HG02642 (cell line): ENCODE measurements at regions not wholly inside any gene's neighbourhood (a gene's known extent, or its start where the extent isn't known, plus 50 kb on each side); places are given as distances from the start of the nearest gene placed in this dataset.

Experiments
- ATAC-seq: cut with Tn5 transposase; IDR thresholded peaks from one replicate; pipeline ENCODE4 v1.9.1; 2021; ENCODE audit warnings: mild to moderate bottlenecking; ENCODE audit not compliant: unreplicated experiment, poor library complexity

DNA sequence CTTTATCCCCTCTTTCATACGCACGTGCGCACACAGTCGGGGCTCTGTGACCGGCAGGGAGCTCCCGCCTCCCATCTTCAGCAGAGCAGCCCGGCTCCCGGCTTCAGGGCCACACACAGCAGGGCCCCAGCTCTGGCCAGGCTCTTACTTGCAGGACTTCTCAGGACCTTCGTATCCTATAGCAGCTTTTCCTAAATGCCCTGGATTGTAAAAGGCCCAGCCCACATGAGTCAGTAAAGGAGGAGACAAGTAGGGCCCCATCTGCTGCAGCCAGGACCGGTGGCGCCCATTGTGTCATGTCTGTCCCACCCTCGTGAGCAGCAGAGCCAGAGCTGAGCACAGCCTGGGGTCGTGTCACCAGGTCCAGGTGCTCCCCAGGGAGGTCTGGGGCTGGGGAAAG is 107.6 kb upstream of the VSTM2B start:
- ATAC-seq, result no peak

DNA sequence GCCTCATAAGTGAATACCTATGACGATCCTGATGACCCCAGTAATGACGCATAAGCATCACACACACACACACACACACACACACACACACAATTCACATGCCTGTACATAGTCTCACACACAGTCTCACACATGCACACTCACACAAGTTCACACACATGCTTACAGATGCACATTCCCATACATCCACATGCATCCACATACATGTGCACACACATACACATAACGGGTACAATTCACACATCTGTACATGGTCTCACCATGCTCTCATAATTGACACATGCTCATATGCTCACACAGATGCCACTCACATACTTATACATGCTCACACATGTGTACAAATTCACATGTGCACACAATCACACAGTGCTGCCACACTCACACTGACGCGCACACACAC is 105.7 kb upstream of the VSTM2B start:
- ATAC-seq, result no peak

DNA sequence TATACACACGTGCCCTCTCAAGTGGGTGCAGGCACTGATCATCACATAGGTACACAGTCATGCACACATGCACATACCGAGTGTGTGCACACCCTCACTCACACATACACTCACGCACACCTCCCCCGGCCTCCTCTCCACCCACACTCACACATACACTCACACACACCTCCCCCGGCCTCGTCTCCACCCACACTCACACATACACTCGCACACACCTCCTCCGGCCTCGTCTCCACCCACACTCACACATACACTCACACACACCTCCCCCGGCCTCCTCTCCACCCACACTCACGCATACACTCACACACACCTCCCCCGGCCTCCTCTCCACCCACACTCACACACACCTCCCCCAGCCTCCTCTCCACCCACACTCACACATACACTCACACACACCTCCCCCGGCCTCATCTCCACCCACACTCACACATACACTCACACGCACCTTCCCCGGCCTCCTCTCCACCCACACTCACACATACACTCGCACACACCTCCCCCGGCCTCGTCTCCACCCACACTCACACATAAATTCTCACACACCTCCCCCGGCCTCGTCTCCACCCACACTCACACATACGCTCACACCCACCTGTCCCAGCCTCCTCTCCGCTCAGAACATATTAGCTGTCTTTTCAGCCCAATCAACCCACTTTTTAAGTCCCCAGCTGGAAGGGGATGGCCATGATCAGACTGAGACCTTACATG is 105.2 kb upstream of the VSTM2B start:
- no peak for ATAC-seq

DNA sequence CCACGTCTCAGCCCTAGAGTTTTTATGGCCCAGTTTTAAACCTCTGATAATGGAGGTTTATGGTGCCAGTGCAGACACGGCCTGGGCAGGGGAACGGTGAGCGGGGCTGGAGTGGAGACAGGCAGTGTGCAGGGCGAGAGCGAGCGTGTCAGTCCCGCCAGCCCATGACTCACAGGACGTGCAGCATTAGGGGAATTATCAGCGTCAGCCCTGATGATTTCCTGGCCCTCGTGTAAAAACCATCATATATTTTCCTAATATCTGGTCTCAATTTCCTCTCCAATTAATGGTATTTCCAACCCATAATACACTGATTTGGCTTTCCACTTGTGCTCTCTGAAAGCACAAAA is 104.6 kb upstream of the VSTM2B start:
- ATAC-seq, result no peak

DNA sequence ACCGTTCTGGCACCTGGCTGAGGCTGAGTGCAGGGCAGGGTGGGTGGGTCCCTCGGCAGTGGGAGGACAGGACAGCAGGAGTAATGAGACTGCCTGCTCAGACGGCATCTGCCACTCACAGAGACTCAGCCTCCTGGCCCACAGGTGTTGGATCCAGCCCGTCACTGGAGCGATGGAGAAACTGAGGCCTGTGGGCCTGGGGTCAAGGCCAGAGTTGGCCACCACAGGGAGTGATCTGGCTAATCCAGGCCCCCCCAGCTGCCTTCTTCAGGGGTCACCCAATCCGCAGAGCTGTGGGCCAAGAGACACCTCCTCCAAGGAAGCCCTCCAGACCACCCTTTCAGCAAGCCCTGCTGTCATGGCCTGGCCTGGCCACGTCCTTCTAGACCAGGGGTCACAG is 103.7 kb upstream of the VSTM2B start:
- no peak for ATAC-seq

DNA sequence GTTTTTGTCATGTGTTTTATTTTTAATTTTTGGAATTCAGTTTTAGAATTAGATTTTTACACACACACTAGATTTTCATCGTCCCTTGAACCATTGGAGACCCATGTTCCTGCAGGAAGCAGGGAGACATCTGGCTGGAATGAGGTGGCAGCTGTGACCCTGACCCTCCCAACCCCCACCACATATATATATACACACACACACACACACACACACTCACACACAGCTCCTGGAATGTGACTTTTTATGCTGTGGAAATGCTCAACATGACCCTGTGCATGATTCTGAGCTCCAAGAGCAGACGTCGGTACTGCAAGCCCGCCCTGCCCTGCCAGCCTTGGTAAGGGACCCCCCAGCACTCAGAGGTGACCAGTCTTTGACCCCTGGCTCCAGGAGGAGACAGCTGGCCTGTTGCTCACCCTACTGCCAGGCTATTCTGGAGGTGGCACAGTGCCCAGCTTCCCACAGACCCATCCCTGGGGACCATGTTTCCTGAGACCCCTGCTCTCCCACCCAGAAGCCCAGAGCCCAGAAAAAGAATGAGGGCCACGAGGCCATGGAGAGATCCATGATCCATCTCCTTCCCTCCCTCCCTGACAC is 103.2 kb upstream of the VSTM2B start:
- ATAC-seq, result no peak

DNA sequence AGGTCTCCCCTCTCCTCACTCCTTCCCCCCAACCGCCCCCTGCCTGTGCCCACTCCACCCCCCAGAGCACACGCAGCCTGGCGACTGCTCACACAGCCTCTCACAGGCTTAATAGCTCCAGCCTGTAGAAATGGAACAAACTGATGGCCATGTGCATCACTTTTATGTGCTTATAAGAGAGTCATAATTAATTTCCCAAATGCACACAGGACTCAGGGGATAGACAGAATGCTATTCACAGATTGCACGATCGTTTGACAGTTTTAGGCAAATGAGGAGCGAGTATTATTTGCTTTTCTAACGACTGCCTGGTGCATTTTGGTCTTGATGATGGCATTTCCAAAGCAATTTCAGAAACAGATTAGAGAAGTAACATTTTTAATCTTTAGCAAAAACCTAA is 97.7 kb upstream of the VSTM2B start:
- no peak for ATAC-seq

DNA sequence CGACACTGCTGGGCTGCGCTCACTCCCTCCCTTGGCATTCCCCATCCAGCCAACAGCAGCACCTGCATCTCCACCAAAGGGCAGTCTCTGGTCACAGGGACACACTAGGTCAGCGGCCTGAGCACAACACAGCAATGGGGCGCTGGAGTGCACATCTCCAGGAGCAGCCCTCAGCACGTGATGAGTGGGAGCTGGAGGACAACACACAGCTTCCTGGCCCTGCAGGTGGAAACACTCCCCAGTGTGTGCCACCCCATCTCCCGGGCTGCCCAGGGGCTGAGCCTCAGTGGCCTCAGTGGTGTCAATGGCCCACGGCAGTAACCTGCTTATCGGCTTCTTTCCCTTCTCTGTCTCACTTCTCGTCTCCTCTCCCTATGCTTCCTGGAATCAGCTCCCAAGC is 96.8 kb upstream of the VSTM2B start:
- ATAC-seq, result no peak

DNA sequence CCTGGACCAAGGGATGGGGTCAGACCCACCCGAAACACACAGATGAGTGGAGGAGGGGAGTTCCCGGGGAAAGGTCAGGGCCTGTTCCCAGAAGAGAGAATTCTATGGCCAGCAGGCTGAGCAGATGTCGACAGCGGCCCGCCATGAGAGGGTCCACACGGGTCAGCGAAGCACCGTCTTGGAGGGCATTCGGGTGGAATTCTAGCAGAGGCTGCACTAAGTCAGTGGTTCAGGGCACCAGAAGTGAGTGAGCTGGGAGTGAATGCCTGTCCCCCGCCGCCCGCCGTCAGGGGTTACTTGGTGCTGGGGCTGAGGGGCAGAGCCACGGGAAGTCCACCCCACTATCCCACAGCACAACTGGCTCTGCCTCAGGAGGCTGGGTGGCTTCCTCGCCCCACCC is 96.2 kb upstream of the VSTM2B start:
- ATAC-seq, result no peak

DNA sequence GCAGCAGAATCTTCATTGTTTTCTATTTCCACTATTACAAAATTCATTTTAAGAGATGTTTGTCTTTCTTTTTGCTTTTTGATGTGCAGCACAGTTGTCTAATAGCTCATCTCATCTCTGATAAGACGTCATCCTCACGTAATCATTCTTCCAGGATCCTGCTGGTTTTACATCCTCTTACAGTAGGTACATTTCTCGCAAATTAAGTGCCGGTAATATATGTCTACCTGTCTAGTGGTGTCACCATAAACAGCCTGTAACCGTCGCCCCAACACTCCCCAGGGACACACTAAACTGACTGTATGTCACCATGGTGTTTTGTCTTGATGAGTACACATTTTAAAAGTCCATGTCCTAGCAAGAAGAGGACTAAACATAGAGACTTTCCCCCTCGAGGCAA is 94.5 kb upstream of the VSTM2B start:
- no peak for ATAC-seq

DNA sequence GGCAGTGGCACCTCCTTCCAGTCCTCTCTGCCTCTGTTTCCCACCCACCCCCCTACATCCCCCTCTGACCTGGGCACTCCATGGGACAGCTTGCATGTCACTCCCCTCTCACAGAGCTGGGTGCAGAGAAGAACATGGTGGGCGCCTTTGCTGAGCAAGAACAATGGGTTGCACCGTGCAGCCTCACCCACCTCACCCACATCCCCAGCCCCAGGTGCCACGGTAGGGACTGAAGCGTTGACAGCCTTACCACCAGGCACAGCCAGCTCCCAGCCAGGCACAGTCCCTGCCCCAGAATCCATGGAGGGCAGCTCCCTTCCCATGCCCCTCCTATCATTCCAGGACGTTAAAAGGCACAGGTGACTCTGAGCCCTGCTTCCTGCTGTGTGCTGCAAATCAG is 93.1 kb upstream of the VSTM2B start:
- no peak for ATAC-seq

DNA sequence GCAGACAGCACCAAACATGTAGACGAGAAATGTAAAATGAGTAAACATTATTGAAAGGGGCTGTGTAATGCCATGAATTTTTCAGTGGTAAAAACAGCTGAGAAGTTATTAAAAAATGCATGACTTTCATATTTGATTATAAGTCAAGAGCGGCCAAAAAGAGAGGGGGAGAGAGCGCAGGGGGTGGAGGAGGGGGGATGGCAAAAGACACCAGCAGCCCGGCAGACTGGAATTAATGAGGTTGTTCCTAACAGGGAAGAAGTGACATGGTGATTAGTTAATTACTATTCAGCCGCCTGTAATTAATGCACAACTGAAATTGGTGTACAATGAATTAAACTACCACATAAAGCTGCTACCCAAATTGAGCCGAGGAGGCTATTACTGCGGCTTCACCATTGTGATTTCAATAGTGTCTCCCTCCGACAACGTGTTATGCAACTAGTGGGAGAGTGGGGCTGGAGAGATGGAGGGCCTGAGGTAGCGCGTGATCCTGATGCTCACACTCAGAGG is 89.1 kb upstream of the VSTM2B start:
- no peak for ATAC-seq

DNA sequence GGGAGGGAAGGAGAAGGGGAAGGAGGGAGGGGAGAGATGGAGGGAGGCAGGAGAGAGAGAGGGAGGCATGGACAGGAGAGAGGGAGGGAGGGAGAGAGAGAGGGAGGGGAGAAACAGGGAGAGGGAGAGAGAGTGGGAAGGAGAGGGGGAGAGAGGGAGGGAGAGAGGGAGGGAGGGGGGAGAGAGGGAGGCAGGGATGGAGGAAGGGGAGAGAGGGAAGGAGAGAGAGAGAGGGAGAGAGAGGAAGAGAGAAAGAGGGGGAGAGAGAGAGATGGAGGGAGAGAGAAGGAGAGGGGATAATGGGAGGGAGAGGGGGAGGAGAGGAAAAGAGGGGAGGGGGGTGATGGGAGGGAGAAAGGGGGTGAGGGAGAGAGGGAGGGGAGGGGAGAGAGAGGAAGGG is 86.8 kb upstream of the VSTM2B start:
- ATAC-seq, result no peak

DNA sequence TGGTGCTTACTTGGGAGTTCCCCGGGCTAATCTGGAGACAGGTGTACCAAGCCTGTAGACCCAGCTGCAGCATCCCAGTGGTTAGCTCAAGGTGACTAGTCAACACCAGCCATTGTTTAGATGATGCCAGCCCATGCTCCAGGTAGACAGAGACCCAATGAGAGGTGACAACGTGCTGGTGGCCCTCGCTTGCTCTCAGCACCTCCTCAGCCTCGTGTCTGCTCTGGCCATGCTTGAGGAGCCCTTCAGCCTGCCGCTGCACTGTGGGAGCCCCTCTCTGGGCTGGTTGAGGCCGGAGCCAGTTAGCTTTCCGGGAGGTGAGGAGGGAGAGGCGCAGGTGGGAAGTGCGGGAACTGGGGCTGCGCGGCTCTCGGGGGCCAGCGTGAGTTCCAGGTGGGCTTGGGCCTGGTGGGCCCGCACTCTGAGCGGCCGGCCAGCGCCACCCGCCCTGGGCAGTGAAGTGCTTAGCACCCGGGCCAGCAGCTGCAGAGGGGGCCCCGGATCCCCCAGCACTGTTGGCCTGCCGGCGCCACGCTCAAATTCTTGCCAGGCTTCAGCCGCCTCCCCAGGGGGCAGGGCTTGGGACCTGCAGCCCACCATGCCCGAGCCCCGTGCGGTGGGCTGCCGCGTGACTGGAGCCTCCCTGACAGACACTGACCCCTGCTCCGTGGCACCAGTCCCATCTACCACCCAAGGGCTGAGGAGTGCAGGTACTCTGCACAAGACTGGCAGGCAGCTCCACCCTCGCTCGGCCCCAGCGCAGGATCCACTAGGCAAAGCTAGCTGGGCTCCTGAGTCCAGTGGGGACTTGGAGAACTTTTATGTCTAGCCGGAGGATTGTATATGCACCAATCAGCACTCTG is 85.9 kb upstream of the VSTM2B start:
- no peak for ATAC-seq

DNA sequence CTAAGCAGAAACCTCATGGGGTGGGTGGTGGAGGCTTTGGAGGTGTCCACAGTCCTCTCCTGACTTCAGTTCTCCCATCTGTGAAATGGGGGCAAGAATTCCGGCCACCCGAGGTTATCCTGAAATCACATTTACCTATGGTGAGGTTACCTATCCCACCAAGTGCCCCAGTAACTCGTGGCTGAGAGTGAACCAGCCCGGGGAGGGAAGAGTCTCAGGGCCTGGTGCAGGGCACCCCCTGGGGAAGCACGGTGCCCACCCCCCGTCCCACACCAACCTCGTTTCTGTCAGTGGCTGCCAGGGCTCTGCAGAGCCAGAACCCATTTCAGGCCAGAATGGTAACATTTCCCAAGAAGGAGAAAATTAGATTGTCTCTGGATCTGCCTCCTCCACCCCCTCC is 83.7 kb upstream of the VSTM2B start:
- no peak for ATAC-seq

DNA sequence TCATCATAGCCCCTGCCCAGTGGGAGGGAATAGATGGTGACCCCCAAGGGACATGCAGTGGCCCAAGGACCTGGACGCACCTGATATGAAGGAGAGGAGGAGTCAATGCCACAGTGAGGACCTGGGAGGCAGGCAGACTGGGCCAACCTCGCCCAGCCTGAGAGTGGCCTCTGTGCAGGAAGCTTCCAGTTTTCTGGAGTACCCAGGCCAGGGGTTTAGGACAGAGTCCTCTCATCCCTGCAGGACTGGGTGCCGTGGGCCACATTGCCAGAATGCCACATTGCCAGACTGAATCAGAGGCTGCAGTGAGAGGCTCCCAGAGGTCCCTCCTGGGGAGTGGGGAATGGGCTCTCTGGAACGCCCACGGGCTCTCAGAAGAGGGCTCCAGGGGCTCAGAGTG is 82.9 kb upstream of the VSTM2B start:
- ATAC-seq, result no peak

DNA sequence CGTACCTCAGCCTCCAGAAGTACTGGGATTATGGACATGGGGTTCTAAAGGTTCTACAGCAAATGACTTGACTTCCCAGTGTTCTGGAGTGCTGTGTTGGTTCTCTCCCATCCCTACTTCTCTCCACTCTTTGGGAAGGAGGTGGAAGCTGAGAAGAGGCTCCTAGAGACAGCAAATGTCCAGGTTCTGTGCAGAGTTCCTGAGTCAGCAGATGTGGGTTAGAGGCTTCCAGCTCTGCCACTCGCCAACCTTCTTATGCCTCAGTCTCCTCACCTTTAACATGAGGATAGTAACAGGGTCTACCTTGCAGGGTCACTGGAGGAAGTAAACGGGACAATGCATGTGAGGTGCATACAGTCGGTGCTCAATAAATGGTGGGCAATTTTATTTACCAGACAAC is 80.5 kb upstream of the VSTM2B start:
- no peak for ATAC-seq

DNA sequence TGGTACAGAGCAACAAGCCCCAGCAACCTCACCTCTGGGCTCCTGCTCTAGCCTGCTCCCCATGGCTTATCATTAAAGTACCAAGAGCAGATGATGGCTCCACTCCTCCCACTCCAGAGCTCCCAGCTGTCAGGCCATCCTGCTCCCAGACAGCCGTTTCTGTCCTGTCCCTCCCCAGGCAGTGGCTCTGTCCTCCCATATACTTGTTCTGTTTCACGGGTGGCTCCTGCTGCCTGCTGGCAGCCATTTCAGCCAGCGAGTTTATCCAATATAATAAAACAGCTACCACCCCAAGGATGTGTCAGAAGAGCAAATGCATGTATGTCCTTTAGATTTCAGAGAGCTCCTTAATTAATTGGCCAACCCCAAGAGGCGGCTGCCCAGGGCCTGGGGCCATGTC is 79.4 kb upstream of the VSTM2B start:
- no peak for ATAC-seq

DNA sequence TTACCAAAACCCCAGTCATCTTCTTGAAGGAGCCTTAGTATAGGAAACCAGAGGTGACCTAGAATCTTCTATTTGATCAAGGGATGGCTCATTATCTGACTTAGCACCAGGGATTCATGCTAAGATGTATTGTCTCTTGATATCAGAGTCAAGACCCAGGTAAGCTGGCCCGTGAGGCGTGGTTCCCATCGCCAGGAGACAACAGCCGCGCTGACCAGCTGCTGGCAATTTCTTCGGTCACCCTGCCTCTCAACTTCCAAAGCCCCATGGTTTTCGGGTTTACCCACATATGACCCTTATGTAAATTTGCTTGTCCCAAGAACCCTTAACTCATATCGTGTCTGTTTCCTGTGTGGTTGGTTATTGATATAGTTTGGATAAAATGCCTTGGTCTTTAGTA is 77.7 kb upstream of the VSTM2B start:
- no peak for ATAC-seq

DNA sequence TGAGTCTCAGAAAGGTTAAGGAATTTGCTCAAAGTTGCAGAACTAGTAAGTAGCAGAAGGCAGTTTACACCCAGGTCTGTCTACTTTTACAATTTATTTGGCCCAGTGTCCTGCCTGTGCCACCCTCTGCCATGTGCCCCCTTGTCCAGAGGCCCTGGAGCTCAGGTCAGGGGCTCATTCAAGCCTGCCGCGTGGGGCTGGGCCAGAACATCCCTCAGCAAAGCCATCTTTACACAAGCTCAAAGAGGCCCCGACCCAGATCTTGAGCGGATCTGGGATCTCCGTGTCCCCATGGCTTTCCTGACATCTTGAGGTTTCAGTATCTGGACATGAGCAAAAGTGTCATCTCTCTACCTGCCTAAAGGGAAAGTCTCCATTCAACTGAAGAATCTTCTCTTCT is 76.4 kb upstream of the VSTM2B start:
- ATAC-seq, result no peak

DNA sequence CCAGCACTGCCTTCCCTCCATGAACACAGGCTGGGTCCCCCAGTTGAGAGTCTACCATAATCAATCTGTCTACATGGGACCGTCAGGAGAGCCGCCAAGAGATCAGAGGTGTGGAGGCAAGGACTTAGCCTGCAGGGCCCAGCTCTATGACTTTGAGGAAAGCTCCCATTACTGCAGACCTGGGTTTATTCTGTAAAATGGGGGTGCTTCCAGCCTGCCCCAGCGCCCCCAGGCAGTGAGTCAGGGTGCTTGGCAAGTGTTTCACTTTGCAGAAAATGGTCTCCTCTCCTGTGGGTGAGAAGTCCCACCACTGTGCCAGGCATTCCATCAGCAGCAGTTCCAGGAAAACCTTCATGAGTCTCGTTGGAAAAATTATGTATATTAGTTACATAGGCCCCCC is 75.5 kb upstream of the VSTM2B start:
- ATAC-seq, result no peak
